ENCODE measurements at regions not wholly inside any gene's neighbourhood (a gene's known extent, or its start where the extent isn't known, plus 50 kb on each side); places are given as distances from the start of the nearest gene placed in this dataset.

DNA sequence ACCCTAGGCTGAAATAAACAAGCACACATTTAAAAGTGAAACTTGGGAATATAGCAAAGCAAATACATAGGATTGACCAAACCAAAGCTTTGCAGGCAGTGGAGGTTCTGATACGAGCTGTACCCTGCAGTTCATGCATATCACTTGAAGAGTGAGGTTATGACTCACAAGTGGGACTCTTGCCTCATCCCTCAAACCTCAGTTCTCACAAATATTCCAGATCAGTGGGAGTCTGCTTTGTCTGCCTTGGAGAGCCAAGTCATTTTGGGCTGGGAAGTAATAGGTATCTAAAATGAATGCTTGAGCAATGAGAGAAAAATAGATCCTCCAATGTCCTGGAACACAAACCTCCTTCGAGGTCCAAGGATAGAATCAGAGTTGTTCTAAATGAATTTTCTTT lies 116.4 kb downstream of the LRIG3 start:
- no peaks in the 10 kb centered on the region for H3K4me1 ChIP-seq (ENCODE audit: low read depth)
- no peaks in the 10 kb centered on the region for H3K9me3 ChIP-seq (ENCODE audit: low read depth)
- H3K27me3 ChIP-seq: no peaks in the 10 kb centered on the region
- peak in 1 of 2 donors; percentile 94 for DNase-seq (ENCODE audit: low read depth in 1 of 2, low spot score in 1 of 2)
- H3K36me3 ChIP-seq: no peaks in the 10 kb centered on the region
- H3K27ac ChIP-seq: no peak overlapping the region
- TF ChIP-seq, protein P1, sequence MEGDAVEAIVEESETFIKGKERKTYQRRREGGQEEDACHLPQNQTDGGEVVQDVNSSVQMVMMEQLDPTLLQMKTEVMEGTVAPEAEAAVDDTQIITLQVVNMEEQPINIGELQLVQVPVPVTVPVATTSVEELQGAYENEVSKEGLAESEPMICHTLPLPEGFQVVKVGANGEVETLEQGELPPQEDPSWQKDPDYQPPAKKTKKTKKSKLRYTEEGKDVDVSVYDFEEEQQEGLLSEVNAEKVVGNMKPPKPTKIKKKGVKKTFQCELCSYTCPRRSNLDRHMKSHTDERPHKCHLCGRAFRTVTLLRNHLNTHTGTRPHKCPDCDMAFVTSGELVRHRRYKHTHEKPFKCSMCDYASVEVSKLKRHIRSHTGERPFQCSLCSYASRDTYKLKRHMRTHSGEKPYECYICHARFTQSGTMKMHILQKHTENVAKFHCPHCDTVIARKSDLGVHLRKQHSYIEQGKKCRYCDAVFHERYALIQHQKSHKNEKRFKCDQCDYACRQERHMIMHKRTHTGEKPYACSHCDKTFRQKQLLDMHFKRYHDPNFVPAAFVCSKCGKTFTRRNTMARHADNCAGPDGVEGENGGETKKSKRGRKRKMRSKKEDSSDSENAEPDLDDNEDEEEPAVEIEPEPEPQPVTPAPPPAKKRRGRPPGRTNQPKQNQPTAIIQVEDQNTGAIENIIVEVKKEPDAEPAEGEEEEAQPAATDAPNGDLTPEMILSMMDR (IDR thresholded peaks at IDR 0.05; ENCODE audit: low read depth, low read length): no peak
- H3K4me3 ChIP-seq: no peak overlapping the region

DNA sequence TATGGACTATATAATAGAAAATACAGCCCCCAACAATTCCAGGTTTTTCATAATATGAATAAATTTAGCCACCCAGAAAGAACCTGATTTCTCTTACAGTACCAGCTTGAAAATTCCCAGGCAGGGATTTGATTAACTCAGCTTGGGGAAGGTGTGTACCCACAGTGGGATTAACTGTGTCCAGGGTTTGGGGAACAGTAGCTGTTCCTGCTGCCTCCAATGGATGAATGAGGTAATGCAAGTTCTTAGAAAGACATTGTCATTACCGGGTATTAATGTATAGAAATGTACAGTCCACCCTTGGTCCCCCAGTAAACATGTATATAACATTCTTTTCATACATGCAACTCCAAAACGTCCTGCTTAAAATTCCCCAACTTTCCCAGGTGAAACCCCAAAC lies 115.6 kb downstream of the LRIG3 start:
- no peak overlapping the region for H3K4me3 ChIP-seq
- TF ChIP-seq, protein P1 (IDR thresholded peaks at IDR 0.05; ENCODE audit: low read depth, low read length): peak; percentile 44
- H3K9me3 ChIP-seq (ENCODE audit: low read depth): no peaks in the 10 kb centered on the region
- no peaks in the 10 kb centered on the region for H3K27me3 ChIP-seq
- H3K36me3 ChIP-seq: no peaks in the 10 kb centered on the region
- no peaks in the 10 kb centered on the region for H3K4me1 ChIP-seq (ENCODE audit: low read depth)
- H3K27ac ChIP-seq: no peak overlapping the region
- no peak for DNase-seq (ENCODE audit: low read depth in 1 of 2, low spot score in 1 of 2)

DNA sequence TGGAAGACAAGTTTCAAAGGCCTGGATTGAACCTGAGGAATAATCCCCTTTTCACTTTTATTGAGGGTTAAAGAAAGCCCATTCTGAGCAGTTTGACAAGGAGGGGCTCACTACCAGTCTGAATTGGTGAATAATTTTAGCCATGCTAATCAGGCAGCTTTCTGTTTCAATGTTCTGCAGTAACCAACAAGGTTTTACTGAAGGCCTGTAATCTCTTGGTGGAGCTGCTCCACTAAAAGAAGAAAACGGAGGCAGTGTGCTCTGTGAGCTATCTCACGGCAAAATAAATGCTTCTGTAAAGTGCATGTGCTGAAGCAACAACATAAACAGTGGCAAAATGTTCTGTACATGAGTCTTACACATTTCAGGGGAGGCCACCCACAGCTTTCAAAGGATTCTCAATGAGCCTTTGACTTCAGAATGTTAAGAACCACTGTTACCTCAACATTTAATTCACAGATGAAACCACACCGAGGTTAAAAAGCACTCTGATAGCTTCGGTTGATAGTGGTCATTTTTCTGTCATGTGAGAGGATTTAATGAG lies 111.2 kb downstream of the LRIG3 start:
- H3K27me3 ChIP-seq: no peaks in the 10 kb centered on the region
- H3K4me3 ChIP-seq: no peak overlapping the region
- H3K27ac ChIP-seq: no peak overlapping the region
- DNase-seq (ENCODE audit: low read depth in 1 of 2, low spot score in 1 of 2): no peak
- no peaks in the 10 kb centered on the region for H3K9me3 ChIP-seq (ENCODE audit: low read depth)
- no peaks in the 10 kb centered on the region for H3K36me3 ChIP-seq
- H3K4me1 ChIP-seq (ENCODE audit: low read depth): peaks cover 6% of the 10 kb centered on the region
- TF ChIP-seq, protein P1 (IDR thresholded peaks at IDR 0.05; ENCODE audit: low read depth, low read length): no peak

DNA sequence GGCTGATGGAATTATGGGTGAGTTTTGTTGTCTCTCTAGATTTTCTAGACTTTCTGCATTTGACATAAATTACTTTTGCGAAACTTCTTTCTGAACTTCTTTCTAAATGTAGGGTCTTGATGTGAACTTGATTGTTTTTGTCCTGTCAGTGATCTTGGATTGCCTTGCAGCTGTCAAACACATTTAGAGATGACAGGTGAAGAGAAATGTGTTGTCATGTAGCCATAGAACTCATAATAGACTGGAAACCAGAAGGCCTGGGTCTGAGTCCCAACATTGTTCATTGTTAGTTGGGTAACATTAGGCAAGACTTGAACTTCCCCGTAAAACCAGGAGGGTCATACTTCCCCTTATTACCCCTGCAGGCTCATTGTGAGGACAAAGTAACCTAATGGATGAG lies 109.0 kb downstream of the LRIG3 start:
- TF ChIP-seq, protein P1 (IDR thresholded peaks at IDR 0.05; ENCODE audit: low read depth, low read length): no peak
- Histone ChIP-seq H3K9me3 (ENCODE audit: low read depth) (no peaks in the 10 kb centered on the region), H3K4me1 (ENCODE audit: low read depth) (peaks cover 9% of the 10 kb centered on the region)

DNA sequence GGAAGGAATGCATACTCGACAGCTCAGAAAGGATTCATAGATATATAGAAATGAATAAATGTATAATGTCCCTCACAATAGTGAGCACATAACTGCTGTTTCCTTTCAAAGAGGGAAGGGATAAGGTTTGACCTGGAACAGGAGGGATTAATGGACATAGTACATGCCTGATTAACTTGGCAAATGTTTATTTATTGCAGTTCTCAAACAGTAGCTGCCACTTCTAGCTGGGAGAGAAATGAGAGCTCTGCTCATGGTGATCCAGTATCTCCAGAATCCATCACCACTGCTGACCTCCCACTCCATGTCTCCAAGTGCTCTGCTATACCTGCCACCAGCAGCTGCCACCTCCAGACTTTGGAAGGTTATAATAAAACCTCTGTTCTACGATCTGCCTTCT lies 108.1 kb downstream of the LRIG3 start:
- no peak overlapping the region for H3K27ac ChIP-seq
- TF ChIP-seq, protein P1 (IDR thresholded peaks at IDR 0.05; ENCODE audit: low read depth, low read length): no peak

More for the DNA sequence above, 109.0 kb downstream of the LRIG3 start:
- Histone ChIP-seq H3K36me3 (no peaks in the 10 kb centered on the region), H3K27ac (no peak overlapping the region), H3K4me3 (no peak overlapping the region), H3K27me3 (no peaks in the 10 kb centered on the region)
- DNase-seq (ENCODE audit: low read depth in 1 of 2, low spot score in 1 of 2): no peak

More for the DNA sequence above, 108.1 kb downstream of the LRIG3 start:
- DNase-seq (ENCODE audit: low read depth in 1 of 2, low spot score in 1 of 2): no peak
- Histone ChIP-seq H3K27me3 (no peaks in the 10 kb centered on the region), H3K4me3 (no peak overlapping the region), H3K9me3 (ENCODE audit: low read depth) (no peaks in the 10 kb centered on the region), H3K36me3 (no peaks in the 10 kb centered on the region), H3K4me1 (ENCODE audit: low read depth) (peaks cover 9% of the 10 kb centered on the region)

Measured in cardiac muscle cell (in vitro differentiated cells and primary cell).